ENCODE measurements at regions not wholly inside any gene's neighbourhood (a gene's known extent, or its start where the extent isn't known, plus 50 kb on each side); places are given as distances from the start of the nearest gene placed in this dataset.
"Not testable (repeated sequence)": the region's sequence is repeated elsewhere in the genome, so short reads cannot be mapped to it uniquely, and the experiment has no call there.

DNA sequence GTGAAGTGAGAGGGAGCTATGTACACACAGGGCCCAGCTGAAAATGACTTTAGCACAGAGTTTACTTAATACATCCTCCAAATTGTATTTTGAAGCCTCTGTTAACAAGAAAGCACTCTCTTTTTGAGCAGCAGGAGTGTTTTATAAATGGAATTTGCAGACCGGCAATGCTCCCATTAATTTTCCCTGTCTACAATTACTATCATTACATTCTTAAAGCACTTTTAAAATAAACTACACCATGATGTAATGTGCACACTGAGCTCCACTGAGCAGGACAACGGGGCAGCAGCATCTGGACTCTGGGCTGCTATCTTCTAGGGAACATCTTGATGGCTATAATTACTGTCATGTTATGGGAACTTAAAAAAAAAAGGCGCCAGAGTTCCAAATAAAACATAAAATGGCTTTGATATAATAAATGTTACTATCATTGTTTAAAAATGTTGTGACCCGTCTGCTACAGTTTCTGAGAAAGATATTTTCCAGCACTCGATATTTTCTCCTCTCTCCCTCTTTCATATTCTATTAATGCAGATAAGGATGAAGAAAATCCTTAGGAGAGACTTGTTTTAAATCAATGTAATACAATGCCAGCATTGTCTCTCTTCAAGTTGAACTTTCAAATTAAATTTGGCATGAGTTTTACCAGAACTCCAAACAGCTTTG lies 150.9 kb downstream of the HLX start:
- no peak for DNase-seq

GRCh38 chr1:221030990-221031389 lies 151.7 kb downstream of the HLX start:
- DNase-seq, result no peak

DNA sequence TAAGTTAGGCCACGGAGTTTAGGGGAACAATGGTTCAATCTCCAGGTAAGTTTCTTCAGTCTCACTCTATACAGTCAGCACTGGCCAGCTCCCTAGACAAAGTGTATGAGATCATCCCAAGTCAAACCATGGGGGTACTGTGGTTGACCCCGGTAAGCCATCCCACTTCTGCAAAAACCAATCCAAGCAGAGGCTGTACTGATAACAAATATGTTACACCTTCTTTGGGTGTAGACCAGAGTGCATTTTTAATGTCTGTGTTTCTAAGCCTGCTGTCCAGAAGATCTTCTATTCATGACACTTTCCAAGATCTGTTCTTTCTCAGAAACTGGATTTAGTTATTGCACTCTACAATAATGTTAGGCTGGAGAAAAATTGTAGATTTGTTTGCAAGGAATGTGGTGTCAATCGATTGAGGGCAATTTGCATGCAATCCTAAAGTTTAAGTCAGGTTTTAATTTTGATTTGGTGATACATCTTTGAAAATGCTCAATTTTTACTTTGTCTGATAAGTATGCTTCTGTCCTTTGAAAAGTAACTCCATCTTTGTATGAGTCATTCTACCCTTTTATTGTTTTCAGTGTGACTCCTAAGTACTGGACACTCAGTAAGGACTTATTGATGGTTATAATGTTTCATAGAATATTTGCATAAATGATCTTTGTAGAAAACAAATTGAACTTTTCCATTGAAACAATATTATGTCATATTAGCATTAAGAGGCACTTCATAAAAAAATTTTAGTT lies 152.4 kb downstream of the HLX start:
- no peak for DNase-seq

GRCh38 chr1:221032204-221032585 lies 153.0 kb downstream of the HLX start:
- DNase-seq, result no peak

DNA sequence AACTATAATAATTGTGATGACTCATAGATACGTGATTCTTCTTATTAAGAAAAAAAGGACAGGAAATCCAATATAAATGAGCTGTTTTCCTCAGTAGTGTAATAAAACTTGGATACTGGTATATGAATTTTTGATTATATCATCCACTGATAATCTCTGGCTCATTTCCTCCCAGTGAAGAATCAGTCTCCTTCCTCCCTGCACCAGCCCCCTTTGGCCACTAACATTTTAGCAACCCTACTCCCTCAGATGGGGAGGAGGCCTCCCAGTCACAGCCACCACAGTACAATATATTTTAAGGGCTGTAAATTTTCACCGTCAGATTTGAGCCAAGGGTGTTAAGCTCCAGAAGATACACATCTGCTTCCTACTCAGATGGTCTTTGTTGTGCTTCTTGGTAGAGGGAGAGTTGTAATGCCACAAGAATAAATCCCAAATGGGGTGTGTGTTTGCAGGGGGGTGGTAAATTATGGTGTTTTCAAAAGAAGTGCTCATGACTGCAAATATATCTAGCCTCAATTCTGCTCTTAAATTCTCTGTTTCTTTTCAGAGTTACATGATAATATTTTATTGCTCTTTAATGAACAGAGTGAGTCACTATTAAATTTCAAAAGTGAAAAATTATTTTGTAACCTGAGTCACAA lies 153.5 kb downstream of the HLX start:
- DNase-seq, result no peak

DNA sequence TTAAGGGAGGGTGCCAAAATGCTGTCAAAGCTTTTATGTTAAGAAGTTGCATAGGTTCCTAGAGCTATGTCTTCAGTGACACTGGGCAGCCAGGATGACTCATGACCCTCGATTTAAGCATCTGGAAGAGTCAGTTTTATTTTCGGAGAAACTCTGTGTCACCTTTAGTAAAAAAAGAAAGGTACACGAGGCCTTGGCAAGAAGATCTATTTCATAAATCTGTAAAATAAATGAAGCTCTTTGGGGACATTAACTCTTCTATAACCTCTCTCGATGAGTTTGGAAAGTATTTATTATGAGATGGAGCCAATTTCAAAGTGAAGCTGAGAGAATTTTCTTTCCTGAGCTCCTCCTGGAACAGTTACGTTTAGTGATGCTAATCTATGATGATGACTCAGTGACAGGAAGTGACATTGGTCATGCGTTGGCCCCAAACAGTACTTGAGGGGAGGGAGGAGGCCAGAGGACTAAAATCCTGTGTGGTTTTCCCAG lies 156.5 kb downstream of the HLX start:
- DNase-seq, result no peak

DNA sequence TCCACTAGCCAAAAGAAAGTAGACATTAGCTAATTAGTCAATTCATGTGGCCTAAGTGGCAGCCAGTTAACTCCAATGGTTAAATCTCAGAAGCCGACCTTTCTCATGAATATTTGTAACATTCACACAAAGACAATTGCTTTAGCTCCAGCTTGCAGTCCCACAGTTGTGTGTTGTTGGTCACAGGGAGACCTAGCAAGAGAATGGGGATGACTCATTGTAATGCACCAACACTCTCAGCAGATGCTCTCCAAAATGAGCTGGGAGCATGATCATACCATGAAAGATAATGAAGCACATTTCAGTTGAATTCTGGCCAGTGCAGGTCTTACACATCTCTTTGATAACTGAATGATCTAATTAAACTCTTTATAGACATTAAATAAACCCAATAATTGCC lies 160.4 kb downstream of the HLX start:
- no peak for DNase-seq

DNA sequence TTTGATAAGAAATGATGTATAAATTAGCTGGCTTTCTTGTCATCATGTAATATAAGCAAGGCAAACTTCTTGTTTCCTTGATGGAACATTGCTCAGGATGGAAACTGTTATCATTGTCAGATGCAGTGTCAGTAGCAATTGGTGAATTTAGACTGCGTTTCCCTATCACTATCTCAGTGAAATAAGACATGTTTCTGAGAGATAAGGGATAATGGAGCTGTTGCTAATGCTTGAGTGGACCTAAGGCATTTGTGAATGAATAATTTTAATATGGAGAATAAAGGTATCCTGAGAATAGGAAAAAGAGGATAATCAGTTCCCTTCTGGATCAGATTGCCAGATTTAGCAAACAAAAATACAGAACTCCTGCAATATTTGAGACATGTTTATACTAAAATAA lies 160.9 kb downstream of the HLX start:
- DNase-seq, result no peak

DNA sequence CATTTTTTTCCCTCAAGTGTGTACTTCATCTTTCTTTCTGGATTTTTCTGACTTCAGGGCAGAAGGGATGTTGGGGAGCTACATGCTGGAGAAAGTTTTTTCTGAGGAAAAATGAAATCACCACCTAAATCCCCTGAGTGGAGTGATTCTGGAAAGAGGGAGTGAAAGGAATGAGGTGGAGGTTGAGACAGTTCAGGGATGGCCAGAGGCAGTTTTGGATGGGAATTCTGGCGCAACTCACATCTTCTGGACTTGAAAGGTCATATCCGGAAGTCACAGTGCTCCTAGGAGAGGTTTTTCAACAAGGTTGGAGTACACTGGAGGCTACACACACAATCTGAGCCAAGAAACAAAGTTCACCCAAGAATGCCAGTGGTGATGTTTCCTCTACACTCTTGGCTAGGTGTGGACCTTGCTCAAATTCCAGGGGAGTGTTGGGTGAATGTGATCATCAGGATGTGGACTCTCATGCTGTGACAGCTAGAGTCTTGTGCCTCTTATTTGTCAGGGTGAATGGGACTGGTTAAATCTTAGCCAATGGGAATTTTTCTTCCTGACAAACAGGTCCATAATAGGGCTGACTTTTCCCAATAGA lies 161.5 kb downstream of the HLX start:
- no peak for DNase-seq

GRCh38 chr1:221044538-221044937 lies 165.3 kb downstream of the HLX start:
- DNase-seq, result no peak

GRCh38 chr1:221045151-221045550 lies 165.9 kb downstream of the HLX start:
- DNase-seq, result no peak

DNA sequence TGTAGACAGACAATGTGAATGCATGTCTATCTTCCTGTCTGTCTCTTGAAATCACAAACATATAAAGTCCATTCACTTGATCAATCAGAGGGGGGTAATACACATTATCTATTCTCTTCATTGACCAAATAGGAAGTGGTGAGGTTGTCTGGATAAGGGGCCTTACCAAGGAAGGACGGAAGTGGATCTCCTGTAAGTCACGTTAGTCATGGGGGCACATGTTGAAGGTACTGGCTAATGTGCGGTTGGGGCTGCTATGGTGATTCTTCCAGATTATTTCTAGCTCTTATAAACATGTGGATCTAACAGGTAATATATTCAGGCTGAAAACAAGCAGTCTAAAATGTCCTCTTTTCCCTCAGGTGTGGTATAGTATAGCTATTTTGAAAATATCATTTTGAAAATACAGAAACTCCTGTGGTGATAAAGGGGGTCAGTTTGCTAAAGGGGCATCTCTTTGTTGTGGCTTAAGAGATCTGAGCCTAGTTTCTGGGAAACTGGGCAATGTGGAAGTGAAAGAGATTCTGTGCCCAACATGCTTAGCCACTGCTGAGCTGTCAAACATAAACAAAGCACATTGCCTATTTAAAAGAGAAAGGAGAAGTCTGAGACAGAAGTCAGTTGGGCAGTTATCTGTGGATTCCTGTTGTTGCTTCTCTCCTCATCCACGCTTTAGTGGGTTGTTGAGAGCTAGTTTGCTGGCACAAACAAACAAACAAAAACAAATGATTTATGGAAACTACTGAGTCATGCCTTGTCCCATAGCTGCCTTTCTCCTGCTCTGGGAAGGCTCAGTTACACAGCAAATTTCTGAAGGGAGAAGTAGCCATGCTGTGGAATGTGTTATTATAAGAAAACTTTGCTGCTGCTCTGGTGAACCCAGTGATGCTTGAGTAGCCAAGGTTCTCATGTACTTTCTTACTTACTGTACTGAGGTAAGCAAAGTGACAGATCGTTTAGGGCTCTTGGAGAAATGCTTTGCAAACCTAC lies 166.9 kb downstream of the HLX start:
- no peak for DNase-seq

DNA sequence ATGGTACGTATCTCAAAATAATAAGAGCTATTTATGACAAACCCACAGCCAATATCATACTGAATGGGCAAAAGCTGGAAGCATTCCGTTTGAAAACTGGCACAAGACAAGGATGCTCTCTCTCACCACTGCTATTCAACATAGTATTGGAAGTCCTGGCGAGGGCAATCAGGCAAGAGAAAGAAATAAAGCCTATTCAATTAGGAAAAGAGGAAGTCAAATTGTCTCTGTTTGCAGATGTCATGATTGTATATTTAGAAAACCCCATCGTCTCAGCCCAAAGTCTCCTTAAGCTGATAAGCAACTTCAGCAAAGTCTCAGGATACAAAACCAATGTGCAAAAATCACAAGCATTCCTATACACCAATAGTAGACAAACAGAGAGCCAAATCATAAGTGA lies 172.1 kb downstream of the HLX start:
- not testable (repeated sequence) for DNase-seq

DNA sequence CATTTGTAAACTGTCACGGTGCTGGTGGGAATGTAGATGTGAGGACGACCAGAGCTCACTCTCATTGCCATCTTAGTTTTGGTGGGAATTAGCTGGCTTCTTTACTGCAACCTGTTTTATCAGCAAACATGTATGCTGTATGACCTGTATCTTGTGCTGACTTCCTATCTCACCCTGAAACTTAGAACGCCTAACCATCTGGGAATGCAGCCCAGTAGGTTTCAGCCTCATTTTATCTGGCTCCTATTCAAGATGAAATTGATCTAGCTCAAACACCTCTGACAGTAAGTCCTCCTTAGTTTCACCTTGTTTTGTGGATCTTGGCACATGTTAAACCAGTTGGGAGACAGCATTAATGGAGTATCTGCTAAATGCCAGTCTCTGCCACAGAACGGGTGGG lies 174.6 kb downstream of the HLX start:
- no peak for DNase-seq

DNA sequence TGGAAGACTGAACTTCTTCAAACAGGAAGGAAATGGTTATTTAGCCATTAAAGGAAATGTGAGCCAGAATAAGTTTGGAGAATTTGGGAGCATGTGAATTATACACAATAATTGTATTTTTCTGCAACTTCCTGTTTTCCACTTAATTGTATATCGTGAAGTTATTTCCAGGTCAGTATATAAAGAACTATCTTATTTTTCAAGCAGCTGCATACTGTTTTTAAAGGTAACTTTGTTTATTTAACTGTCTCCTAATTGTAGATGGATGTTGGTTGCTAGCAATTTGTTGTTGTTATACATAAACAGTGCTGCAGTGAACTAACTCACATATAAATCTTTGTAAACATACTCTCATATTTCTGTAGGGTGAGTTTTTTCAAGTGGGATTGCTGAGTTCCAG lies 180.3 kb downstream of the HLX start:
- DNase-seq, result no peak

GRCh38 chr1:221063651-221064050 lies 184.4 kb downstream of the HLX start:
- DNase-seq, result no peak

GRCh38 chr1:221066351-221067001 lies 187.2 kb downstream of the HLX start:
- DNase-seq, result no peak

GRCh38 chr1:221067721-221068120 lies 188.5 kb downstream of the HLX start:
- DNase-seq, result no peak

DNA sequence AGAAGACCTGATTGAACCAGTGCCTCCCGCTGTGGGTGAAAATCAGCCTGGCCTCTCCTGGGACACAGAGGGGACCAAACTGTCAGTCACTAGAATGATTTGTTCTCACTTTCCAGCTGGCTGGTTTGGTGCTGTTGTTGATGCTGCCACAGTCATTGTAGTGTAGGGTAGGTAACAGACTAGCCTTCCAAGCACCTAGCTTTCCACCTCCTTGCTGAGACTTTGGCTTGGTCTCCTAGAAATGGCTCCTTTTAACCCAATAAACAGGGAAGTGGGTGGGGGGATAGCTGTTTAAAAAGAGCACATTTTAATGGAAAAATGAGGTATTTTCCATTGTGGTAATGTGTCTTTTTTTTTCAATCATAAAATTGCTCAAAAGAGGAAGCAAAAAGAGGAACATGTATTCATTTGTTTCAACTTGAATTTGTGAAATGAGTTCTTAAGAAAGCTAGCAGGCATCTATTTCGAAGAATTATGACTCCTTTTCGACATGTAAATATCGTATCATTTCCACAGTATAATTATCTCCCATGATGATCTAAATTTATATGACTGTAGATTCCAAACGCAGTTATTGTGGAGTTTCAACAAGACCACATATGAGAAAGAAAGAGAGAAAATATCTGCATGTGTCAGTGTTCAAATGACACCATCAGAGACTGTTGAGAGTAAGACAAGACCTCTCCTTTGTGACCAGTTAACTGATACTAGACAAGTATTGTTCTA lies 190.1 kb downstream of the HLX start:
- no peak for DNase-seq

- DNase-seq, result no peak
Measured at GRCh38 chr1:221069986-221070385, 190.7 kb downstream of the HLX start.

- DNase-seq, result no peak
Measured at GRCh38 chr1:221071777-221072176, 192.5 kb downstream of the HLX start.
